Endothelial cell of umbilical vein (primary cell): ENCODE measurements at regions not wholly inside any gene's neighbourhood (a gene's known extent, or its start where the extent isn't known, plus 50 kb on each side); places are given as distances from the start of the nearest gene placed in this dataset.

Experiments used
- BruUV-seq: library from RNA; stranded (reverse); fragments of 400-500 nt; replicated peaks from 2 replicates; lab custom pipeline; 2021; lab: Mats Ljungman, UMichigan
- CTCF ChIA-PET: fragments of 300-600, 350-600 bp; sonication (Branson Sonifier 250); formaldehyde crosslinking; loops from one replicate; lab custom pipeline; 2021; ENCODE audit warnings: antibody characterized with exemption, inconsistent platforms; lab: Charles Lee
- POLR2A ChIA-PET: fragments of 300-600, 350-600 bp; sonication (Branson Sonifier 250); formaldehyde crosslinking; loops from one replicate; lab custom pipeline; 2021; ENCODE audit warnings: antibody characterized with exemption, inconsistent platforms; lab: Charles Lee
- DNase-seq: peaks from one replicate; pipeline ENCODE4 v3.0.0-alpha.2; 2011; ENCODE audit warnings: low read depth, low spot score
- FAIRE-seq: peaks from 2 replicates; lab custom pipeline; 2011; peaks lifted over from hg19 to GRCh38; lab: Jason Lieb, UNC
- H2AFZ ChIP-seq: 2 replicates; pipeline ENCODE4 v1.6.0; 2012; ENCODE audit warnings: low read depth, low read length, control low read depth, inconsistent platforms
- H3K27ac ChIP-seq: 2 replicates; pipeline ENCODE4 v1.5.1; 2011; ENCODE audit warnings: low read depth, mild to moderate bottlenecking, control low read depth, low read length, moderate library complexity; ENCODE audit not compliant: insufficient read depth
- H3K27me3 ChIP-seq, 2 experiments: 2 replicates each; pipeline versions ENCODE4 v1.6.0 to v1.6.1; 2011; ENCODE audit warnings: low read length in 2 of 2, mixed read lengths in 1 of 2; ENCODE audit not compliant: control insufficient read depth in 2 of 2, insufficient read depth in 2 of 2
- H3K36me3 ChIP-seq, 2 experiments: 2 replicates in 1 of 2; 3 replicates in 1 of 2; pipeline ENCODE4 v1.5.1; 2011; ENCODE audit warnings: low read length in 2 of 2, mild to moderate bottlenecking in 1 of 2, moderate library complexity in 1 of 2; ENCODE audit not compliant: control insufficient read depth in 2 of 2, insufficient read depth in 2 of 2; ENCODE audit errors: extremely low read depth in 1 of 2
- H3K4me1 ChIP-seq: 3 replicates; pipeline ENCODE4 v1.5.1; 2011; ENCODE audit warnings: mild to moderate bottlenecking, low read length; ENCODE audit not compliant: control insufficient read depth, insufficient read depth; ENCODE audit errors: extremely low read depth
- H3K4me2 ChIP-seq: 2 replicates; pipeline ENCODE4 v1.6.1; 2011; ENCODE audit warnings: low read length, control low read depth, mixed read lengths; ENCODE audit not compliant: insufficient read depth
- H3K4me3 ChIP-seq, 3 experiments: fragments of 200-600 bp in 1 of 3; sonication (generic), shearing (Covaris generic) in 1 of 3; replicated peaks in 1 of 3; 2 replicates each; pipeline ENCODE4 v1.5.1; 2011 to 2016; ENCODE audit warnings: control low read depth in 3 of 3, low read length in 3 of 3, mild to moderate bottlenecking in 2 of 3, inconsistent platforms in 1 of 3, low read depth in 1 of 3, moderate library complexity in 1 of 3; ENCODE audit not compliant: insufficient read depth in 1 of 3
- H3K79me2 ChIP-seq: 2 replicates; pipeline ENCODE4 v1.6.0; 2012; ENCODE audit warnings: low read length, inconsistent platforms; ENCODE audit not compliant: control insufficient read depth, insufficient read depth
- H3K9ac ChIP-seq: replicated peaks from 2 replicates; pipeline ENCODE3; 2011; ENCODE audit warnings: low read length, control low read depth; ENCODE audit not compliant: insufficient read depth; ENCODE audit errors: extremely low read depth
- H3K9me1 ChIP-seq: replicated peaks from 3 replicates; pipeline ENCODE4 v1.6.0; 2011; ENCODE audit warnings: mild to moderate bottlenecking, low read length; ENCODE audit not compliant: control insufficient read depth, insufficient read depth; ENCODE audit errors: extremely low read depth
- H3K9me3 ChIP-seq: replicated peaks from 2 replicates; pipeline ENCODE4 v1.5.1; 2012; ENCODE audit warnings: low read length, inconsistent platforms; ENCODE audit not compliant: control insufficient read depth, insufficient read depth
- H4K20me1 ChIP-seq: replicated peaks from 2 replicates; pipeline ENCODE3; 2011; ENCODE audit warnings: mild to moderate bottlenecking, low read length; ENCODE audit not compliant: control insufficient read depth, insufficient read depth; ENCODE audit errors: extremely low read depth
- EZH2 ChIP-seq: IDR thresholded peaks from 2 replicates; pipeline ENCODE4 v1.6.1; 2012; ENCODE audit warnings: borderline replicate concordance, low read depth, mild to moderate bottlenecking, moderate library complexity, low read length, inconsistent platforms; ENCODE audit not compliant: severe bottlenecking
- FOS ChIP-seq: IDR thresholded peaks from 2 replicates; pipeline ENCODE4 v1.6.1; 2011; ENCODE audit warnings: mild to moderate bottlenecking, low read length, moderate library complexity, borderline replicate concordance; ENCODE audit not compliant: insufficient read depth
- GATA2 ChIP-seq: IDR thresholded peaks from 2 replicates; pipeline ENCODE4 v1.7.0; 2011; ENCODE audit warnings: low read depth, mild to moderate bottlenecking, moderate library complexity, mixed read lengths, low read length; ENCODE audit not compliant: insufficient read length, insufficient read depth
- JUN ChIP-seq: IDR thresholded peaks from 2 replicates; pipeline ENCODE4 v1.6.1; 2011; ENCODE audit warnings: borderline replicate concordance, low read depth; ENCODE audit not compliant: insufficient read length, insufficient read depth
- MYC ChIP-seq: IDR thresholded peaks from one replicate; pipeline ENCODE4 v1.6.1; 2011; ENCODE audit warnings: mild to moderate bottlenecking, low read depth, low read length
- POLR2A ChIP-seq: IDR thresholded peaks from 2 replicates; pipeline ENCODE4 v1.6.1; 2012; ENCODE audit warnings: low read depth, mild to moderate bottlenecking, control low read depth, low read length
- POLR2AphosphoS5 ChIP-seq: IDR thresholded peaks from 2 replicates; pipeline ENCODE4 v1.6.1; 2012; ENCODE audit warnings: low read depth, mild to moderate bottlenecking, control low read depth, low read length, moderate library complexity; ENCODE audit not compliant: insufficient read depth
- dilution Hi-C: fragments of 300-500 bp; cut with MboI; formaldehyde crosslinking; loops from one replicate; pipeline ENCODE4 v1.15.0; 2019; ENCODE audit warnings: low sequenced_read_pairs; ENCODE audit not compliant: extremely low pct_ligation_motif_present
- intact Hi-C: fragments of 100-400 bp; cut with micrococcal nuclease; formaldehyde crosslinking; loops from one replicate; pipeline ENCODE4 v1.10.0; 2022
- TF ChIP-seq, protein P1 (sequence below), 2 donors: IDR thresholded peaks; 1 replicate in 1 of 2; 2 replicates in 1 of 2; pipeline ENCODE4 v1.5.1; 2011; ENCODE audit warnings: low read length in 2 of 2, mild to moderate bottlenecking in 2 of 2, moderate library complexity in 2 of 2, control low read depth in 1 of 2, inconsistent platforms in 1 of 2, low read depth in 1 of 2; ENCODE audit not compliant: insufficient read depth in 1 of 2; ENCODE audit errors: extremely low read depth in 1 of 2
- TF ChIP-seq, protein P2 (sequence below): IDR thresholded peaks from 2 replicates; pipeline ENCODE4 v1.6.1; 2011; ENCODE audit not compliant: insufficient read depth, insufficient read length

- no peak for FAIRE-seq
- ChIA-PET CTCF (interaction anchor here (1.0 kb wide), 1 partner anchor 17 kb away, joined by 5 read pairs; no protein-coding TSS in a partner anchor), POLR2A (no interaction called here)
- no peak overlapping the region for H3K4me2 ChIP-seq
- dilution Hi-C loops, result no loop called here
- H3K4me1 ChIP-seq, result peaks cover 23% of the 10 kb centered on the region
- H3K9ac ChIP-seq, result no peak overlapping the region
- DNase-seq, result peak; percentile 14
- H3K36me3 ChIP-seq, result no peaks in the 10 kb centered on the region
- BruUV-seq, result no TSS peak
- no peaks in the 10 kb centered on the region for H3K9me1 ChIP-seq
- H3K27ac ChIP-seq, result no peak overlapping the region
- H3K27me3 ChIP-seq, result no peaks in the 10 kb centered on the region
- no peaks in the 10 kb centered on the region for H3K9me3 ChIP-seq
- intact Hi-C loops, result no loop called here
- peak overlapping the region; percentile 42 for H2AFZ ChIP-seq
- no peak for TF ChIP-seq MYC
- TF ChIP-seq, protein P1, sequence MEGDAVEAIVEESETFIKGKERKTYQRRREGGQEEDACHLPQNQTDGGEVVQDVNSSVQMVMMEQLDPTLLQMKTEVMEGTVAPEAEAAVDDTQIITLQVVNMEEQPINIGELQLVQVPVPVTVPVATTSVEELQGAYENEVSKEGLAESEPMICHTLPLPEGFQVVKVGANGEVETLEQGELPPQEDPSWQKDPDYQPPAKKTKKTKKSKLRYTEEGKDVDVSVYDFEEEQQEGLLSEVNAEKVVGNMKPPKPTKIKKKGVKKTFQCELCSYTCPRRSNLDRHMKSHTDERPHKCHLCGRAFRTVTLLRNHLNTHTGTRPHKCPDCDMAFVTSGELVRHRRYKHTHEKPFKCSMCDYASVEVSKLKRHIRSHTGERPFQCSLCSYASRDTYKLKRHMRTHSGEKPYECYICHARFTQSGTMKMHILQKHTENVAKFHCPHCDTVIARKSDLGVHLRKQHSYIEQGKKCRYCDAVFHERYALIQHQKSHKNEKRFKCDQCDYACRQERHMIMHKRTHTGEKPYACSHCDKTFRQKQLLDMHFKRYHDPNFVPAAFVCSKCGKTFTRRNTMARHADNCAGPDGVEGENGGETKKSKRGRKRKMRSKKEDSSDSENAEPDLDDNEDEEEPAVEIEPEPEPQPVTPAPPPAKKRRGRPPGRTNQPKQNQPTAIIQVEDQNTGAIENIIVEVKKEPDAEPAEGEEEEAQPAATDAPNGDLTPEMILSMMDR (IDR thresholded peaks at IDR 0.05; ENCODE audit: extremely low read depth in 1 of 2, insufficient read depth in 1 of 2, low read depth in 1 of 2, low read length in 2 of 2), result no peak
- TF ChIP-seq POLR2AphosphoS5, result no peak
- no peak for TF ChIP-seq JUN
- no peak for TF ChIP-seq EZH2
- TF ChIP-seq FOS, result no peak
- TF ChIP-seq, protein P2, sequence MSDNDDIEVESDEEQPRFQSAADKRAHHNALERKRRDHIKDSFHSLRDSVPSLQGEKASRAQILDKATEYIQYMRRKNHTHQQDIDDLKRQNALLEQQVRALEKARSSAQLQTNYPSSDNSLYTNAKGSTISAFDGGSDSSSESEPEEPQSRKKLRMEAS, result no peak
- TF ChIP-seq POLR2A, result no peak
- TF ChIP-seq GATA2, result no peak
- no peaks in the 10 kb centered on the region for H4K20me1 ChIP-seq
- H3K79me2 ChIP-seq, result no peaks in the 10 kb centered on the region
- no peak overlapping the region for H3K4me3 ChIP-seq
These were observed 109.4 kb upstream of the TBCA start for GRCh38 chr5:77885519-77885918.
